Nephron (organoid): ENCODE measurements at regions not wholly inside any gene's neighbourhood (a gene's known extent, or its start where the extent isn't known, plus 50 kb on each side); places are given as distances from the start of the nearest gene placed in this dataset.

Source experiments
- H3K27ac Mint-ChIP-seq, 3 experiments: 2 replicates each; pipeline ENCODE4 v1.8.0; 2020; ENCODE audit warnings: mixed read lengths in 3 of 3, mild to moderate bottlenecking in 2 of 3, moderate library complexity in 1 of 3
- H3K27me3 Mint-ChIP-seq: 2 replicates; pipeline ENCODE4 v1.8.0; 2021; ENCODE audit warnings: low read depth, mild to moderate bottlenecking, moderate library complexity, mixed read lengths
- H3K36me3 Mint-ChIP-seq: 2 replicates; pipeline ENCODE4 v1.8.0; 2020; ENCODE audit warnings: low read depth, mixed read lengths
- H3K4me1 Mint-ChIP-seq: 2 replicates; pipeline ENCODE4 v1.8.0; 2020; ENCODE audit warnings: mixed read lengths
- H3K4me3 Mint-ChIP-seq, 3 experiments: 2 replicates each; pipeline ENCODE4 v1.8.0; 2020; ENCODE audit warnings: mild to moderate bottlenecking in 3 of 3, mixed read lengths in 3 of 3, moderate library complexity in 2 of 3
- H3K9me3 Mint-ChIP-seq: 2 replicates; pipeline ENCODE4 v1.8.0; 2020; ENCODE audit warnings: mixed read lengths
- CTCF ChIP-seq, 3 experiments: fragments of 200-600 bp; sonication (generic); IDR thresholded peaks; one replicate each; pipeline ENCODE4 v1.5.0; 2021; ENCODE audit warnings: antibody characterized with exemption in 3 of 3; ENCODE audit not compliant: unreplicated experiment in 3 of 3

- Mint-ChIP-seq H3K9me3 (no peaks in the 10 kb centered on the region), H3K27me3 (no peaks in the 10 kb centered on the region), H3K4me1 (peaks cover 38% of the 10 kb centered on the region), H3K36me3 (no peaks in the 10 kb centered on the region), H3K27ac (peak overlapping the region in 1 of 3 experiments; percentile 9), H3K4me3 (no peak overlapping the region)
- no peak for TF ChIP-seq CTCF (IDR thresholded peaks at IDR 0.05; ENCODE audit: unreplicated experiment in 3 of 3)
These were observed 66.3 kb upstream of the TNRC6B start for GRCh38 chr22:40111451-40111850.

- Mint-ChIP-seq H3K4me1 (peaks cover 30% of the 10 kb centered on the region), H3K4me3 (no peak overlapping the region), H3K36me3 (no peaks in the 10 kb centered on the region), H3K27me3 (no peaks in the 10 kb centered on the region), H3K27ac (no peak overlapping the region), H3K9me3 (no peaks in the 10 kb centered on the region)
- no peak for TF ChIP-seq CTCF (IDR thresholded peaks at IDR 0.05; ENCODE audit: unreplicated experiment in 3 of 3)
These were observed 65.1 kb upstream of the TNRC6B start for GRCh38 chr22:40112595-40112994.

- no peak for TF ChIP-seq CTCF (IDR thresholded peaks at IDR 0.05; ENCODE audit: unreplicated experiment in 3 of 3)
- Mint-ChIP-seq H3K9me3 (no peaks in the 10 kb centered on the region), H3K4me1 (peaks cover 23% of the 10 kb centered on the region), H3K27ac (peak overlapping the region in 2 of 3 experiments; percentile 64 to 65), H3K36me3 (peaks cover 2% of the 10 kb centered on the region), H3K4me3 (no peak overlapping the region), H3K27me3 (no peaks in the 10 kb centered on the region)
These were observed 64.0 kb upstream of the TNRC6B start for GRCh38 chr22:40113696-40114095.

- Mint-ChIP-seq H3K27ac (peak overlapping the region in 1 of 3 experiments; percentile 54), H3K27me3 (no peaks in the 10 kb centered on the region), H3K4me3 (no peak overlapping the region), H3K4me1 (peaks cover 24% of the 10 kb centered on the region), H3K9me3 (no peaks in the 10 kb centered on the region), H3K36me3 (peaks cover 4% of the 10 kb centered on the region)
- TF ChIP-seq CTCF (IDR thresholded peaks at IDR 0.05; ENCODE audit: unreplicated experiment in 3 of 3), result no peak
These were observed 63.3 kb upstream of the TNRC6B start for GRCh38 chr22:40114411-40114810.

GRCh38 chr22:40116496-40117200 lies 61.1 kb upstream of the TNRC6B start:
- TF ChIP-seq CTCF (IDR thresholded peaks at IDR 0.05; ENCODE audit: unreplicated experiment in 3 of 3), result no peak
- Mint-ChIP-seq H3K4me3 (no peak overlapping the region), H3K27ac (no peak overlapping the region), H3K9me3 (no peaks in the 10 kb centered on the region), H3K4me1 (peaks cover 24% of the 10 kb centered on the region), H3K36me3 (peaks cover 4% of the 10 kb centered on the region), H3K27me3 (no peaks in the 10 kb centered on the region)

GRCh38 chr22:40118979-40119378 lies 58.7 kb upstream of the TNRC6B start:
- no peaks in the 10 kb centered on the region for H3K9me3 Mint-ChIP-seq

More at GRCh38 chr22:40118979-40119378, 58.7 kb upstream of the TNRC6B start:
- Mint-ChIP-seq H3K27ac (no peak overlapping the region), H3K4me3 (no peak overlapping the region), H3K36me3 (peaks cover 4% of the 10 kb centered on the region), H3K27me3 (no peaks in the 10 kb centered on the region), H3K4me1 (peaks cover 27% of the 10 kb centered on the region)
- TF ChIP-seq CTCF (IDR thresholded peaks at IDR 0.05; ENCODE audit: unreplicated experiment in 3 of 3), result no peak
